HT1080 (cell line): ENCODE measurements at regions not wholly inside any gene's neighbourhood (a gene's known extent, or its start where the extent isn't known, plus 50 kb on each side); places are given as distances from the start of the nearest gene placed in this dataset.
"Not testable (repeated sequence)": the region's sequence is repeated elsewhere in the genome, so short reads cannot be mapped to it uniquely, and the experiment has no call there.

Experiments
- DNase-seq: peaks from one replicate; pipeline ENCODE4 v3.0.0-alpha.2; 2015; ENCODE audit warnings: low read depth

GRCh38 chrX:135632353-135632752, 81.1 kb upstream of the CT45A1 start:
- DNase-seq = peak; percentile 0

GRCh38 chrX:135639066-135639780, 74.2 kb upstream of the CT45A1 start:
- DNase-seq = no peak

- DNase-seq = no peak
These were observed 69.5 kb upstream of the CT45A1 start for GRCh38 chrX:135643916-135644315.

- no peak for DNase-seq
These were observed 68.8 kb upstream of the CT45A1 start for GRCh38 chrX:135644624-135645023.

GRCh38 chrX:135649029-135649428, 64.4 kb upstream of the CT45A1 start:
- no peak for DNase-seq

GRCh38 chrX:135649561-135649960, 63.9 kb upstream of the CT45A1 start:
- no peak for DNase-seq

GRCh38 chrX:135651647-135652295, 61.7 kb upstream of the CT45A1 start:
- no peak for DNase-seq

- no peak for DNase-seq
These were observed 60.8 kb upstream of the CT45A1 start for GRCh38 chrX:135652602-135653001.

GRCh38 chrX:135657952-135658654, 55.3 kb upstream of the CT45A1 start:
- DNase-seq = not testable (repeated sequence)
